Neural progenitor cell (in vitro differentiated cells): ENCODE measurements at regions not wholly inside any gene's neighbourhood (a gene's known extent, or its start where the extent isn't known, plus 50 kb on each side); places are given as distances from the start of the nearest gene placed in this dataset.

Experiments used
- EZH2 ChIP-seq: fragments of 200-600 bp; sonication (generic); IDR thresholded peaks from 2 replicates; pipeline ENCODE4 v1.6.1; 2017; ENCODE audit warnings: antibody characterized with exemption, mild to moderate bottlenecking, moderate library complexity
- TF ChIP-seq, protein P1 (sequence below): fragments of 200-600 bp; sonication (generic); IDR thresholded peaks from 2 replicates; pipeline ENCODE4 v1.5.1; 2017; ENCODE audit warnings: antibody characterized with exemption, mild to moderate bottlenecking

DNA sequence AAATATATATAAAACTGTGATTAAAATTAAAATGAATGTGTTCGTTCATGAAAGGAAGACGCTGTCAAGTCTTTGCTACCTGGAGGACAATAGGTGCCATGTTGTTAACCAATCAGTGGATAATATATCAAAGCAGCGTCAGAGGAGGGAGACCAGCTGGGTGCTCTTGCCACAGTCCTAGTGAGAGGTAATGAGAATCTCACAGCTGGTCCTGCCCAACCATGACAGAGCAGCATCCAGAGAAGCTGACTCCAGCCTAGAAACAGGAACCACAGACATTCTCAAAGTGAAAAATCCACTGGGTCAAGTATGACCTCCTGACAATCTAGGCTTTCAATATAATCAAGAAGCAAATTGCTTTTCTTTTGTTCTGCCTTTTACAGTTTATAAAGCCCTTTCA is 94.5 kb upstream of the LRFN2 start:
- no peak for TF ChIP-seq EZH2
- TF ChIP-seq, protein P1, sequence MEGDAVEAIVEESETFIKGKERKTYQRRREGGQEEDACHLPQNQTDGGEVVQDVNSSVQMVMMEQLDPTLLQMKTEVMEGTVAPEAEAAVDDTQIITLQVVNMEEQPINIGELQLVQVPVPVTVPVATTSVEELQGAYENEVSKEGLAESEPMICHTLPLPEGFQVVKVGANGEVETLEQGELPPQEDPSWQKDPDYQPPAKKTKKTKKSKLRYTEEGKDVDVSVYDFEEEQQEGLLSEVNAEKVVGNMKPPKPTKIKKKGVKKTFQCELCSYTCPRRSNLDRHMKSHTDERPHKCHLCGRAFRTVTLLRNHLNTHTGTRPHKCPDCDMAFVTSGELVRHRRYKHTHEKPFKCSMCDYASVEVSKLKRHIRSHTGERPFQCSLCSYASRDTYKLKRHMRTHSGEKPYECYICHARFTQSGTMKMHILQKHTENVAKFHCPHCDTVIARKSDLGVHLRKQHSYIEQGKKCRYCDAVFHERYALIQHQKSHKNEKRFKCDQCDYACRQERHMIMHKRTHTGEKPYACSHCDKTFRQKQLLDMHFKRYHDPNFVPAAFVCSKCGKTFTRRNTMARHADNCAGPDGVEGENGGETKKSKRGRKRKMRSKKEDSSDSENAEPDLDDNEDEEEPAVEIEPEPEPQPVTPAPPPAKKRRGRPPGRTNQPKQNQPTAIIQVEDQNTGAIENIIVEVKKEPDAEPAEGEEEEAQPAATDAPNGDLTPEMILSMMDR = no peak
